GM13977 (cell line): ENCODE measurements at regions not wholly inside any gene's neighbourhood (a gene's known extent, or its start where the extent isn't known, plus 50 kb on each side); places are given as distances from the start of the nearest gene placed in this dataset.

Source experiments
- DNase-seq: peaks from one replicate; pipeline ENCODE4 v3.0.0; 2012; ENCODE audit warnings: low spot score
- CTCF ChIP-seq: IDR thresholded peaks from 2 replicates; pipeline ENCODE4 v1.5.1; 2012; ENCODE audit warnings: mild to moderate bottlenecking, control low read depth; ENCODE audit not compliant: insufficient read depth; ENCODE audit errors: extremely low read depth, missing control alignments
- in situ Hi-C: fragments of 300-500 bp; cut with MboI; formaldehyde crosslinking; loops from one replicate; pipeline ENCODE4 v1.12.0; 2022; ENCODE audit warnings: low sequenced_read_pairs, low pct_unique_long_range_greater_than_20kb, mixed read lengths, inconsistent platforms; ENCODE audit not compliant: unreplicated experiment

GRCh38 chr2:33925311-33925710 lies 326.2 kb upstream of the FAM98A start:
- no peak for TF ChIP-seq CTCF
- no peak for DNase-seq
- in situ Hi-C loops = no loop called here

- in situ Hi-C loops = no loop called here
- no peak for DNase-seq
- TF ChIP-seq CTCF = no peak
Observed at GRCh38 chr2:33924586-33925169, 325.6 kb upstream of the FAM98A start.

- in situ Hi-C loops = no loop called here
- no peak for TF ChIP-seq CTCF
- DNase-seq = no peak
Observed at GRCh38 chr2:33917252-33917651, 318.2 kb upstream of the FAM98A start.

GRCh38 chr2:33913071-33913616 lies 314.0 kb upstream of the FAM98A start:
- in situ Hi-C loops = no loop called here
- no peak for TF ChIP-seq CTCF
- DNase-seq = no peak

- DNase-seq = no peak
- TF ChIP-seq CTCF = no peak
- in situ Hi-C loops = no loop called here
Observed at GRCh38 chr2:33911327-33911726, 312.2 kb upstream of the FAM98A start.

GRCh38 chr2:33909945-33910695 lies 311.0 kb upstream of the FAM98A start:
- in situ Hi-C loops = no loop called here
- no peak for DNase-seq
- no peak for TF ChIP-seq CTCF
